HG03045 (cell line): ENCODE measurements at regions not wholly inside any gene's neighbourhood (a gene's known extent, or its start where the extent isn't known, plus 50 kb on each side); places are given as distances from the start of the nearest gene placed in this dataset.

ENCODE experiments used
- ATAC-seq: cut with Tn5 transposase; IDR thresholded peaks from one replicate; pipeline ENCODE4 v1.9.1; 2021; ENCODE audit warnings: mild to moderate bottlenecking, moderate library complexity; ENCODE audit not compliant: unreplicated experiment

DNA sequence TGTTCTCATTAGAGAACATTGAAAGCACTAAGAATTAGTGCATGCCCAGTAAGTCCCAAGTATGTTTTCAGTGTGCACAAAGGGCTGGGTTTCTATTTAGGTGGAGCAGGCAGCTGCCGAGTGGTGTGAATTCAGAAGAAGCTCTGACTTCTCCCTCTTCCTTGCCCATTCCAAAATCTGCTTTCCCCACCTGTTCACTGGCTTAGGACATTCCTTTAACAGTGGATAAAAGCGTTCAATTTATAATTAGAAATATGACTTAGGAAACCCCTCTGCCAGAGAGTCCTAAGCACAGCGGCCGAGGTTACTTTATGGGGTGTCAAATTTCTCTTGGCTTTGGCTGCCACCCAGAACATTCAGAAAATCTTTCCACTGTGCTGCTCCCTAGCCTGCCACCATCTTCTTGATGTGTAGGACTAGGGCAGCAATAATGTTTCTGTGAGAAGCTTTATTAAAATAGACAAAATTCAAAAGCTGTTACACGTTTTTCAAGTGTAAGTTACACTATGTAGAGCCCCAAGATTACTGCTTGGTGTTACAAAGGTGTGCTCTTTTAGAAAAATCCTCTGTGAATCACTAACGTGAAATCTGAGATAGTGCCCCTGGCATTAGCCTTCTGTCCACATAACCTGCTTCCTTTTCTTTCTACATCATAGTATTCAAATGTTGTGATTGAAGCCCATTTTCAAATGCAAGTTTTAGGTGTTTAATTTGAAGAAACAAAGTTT lies 191.6 kb upstream of the ANKRD50 start:
- ATAC-seq, result no peak

DNA sequence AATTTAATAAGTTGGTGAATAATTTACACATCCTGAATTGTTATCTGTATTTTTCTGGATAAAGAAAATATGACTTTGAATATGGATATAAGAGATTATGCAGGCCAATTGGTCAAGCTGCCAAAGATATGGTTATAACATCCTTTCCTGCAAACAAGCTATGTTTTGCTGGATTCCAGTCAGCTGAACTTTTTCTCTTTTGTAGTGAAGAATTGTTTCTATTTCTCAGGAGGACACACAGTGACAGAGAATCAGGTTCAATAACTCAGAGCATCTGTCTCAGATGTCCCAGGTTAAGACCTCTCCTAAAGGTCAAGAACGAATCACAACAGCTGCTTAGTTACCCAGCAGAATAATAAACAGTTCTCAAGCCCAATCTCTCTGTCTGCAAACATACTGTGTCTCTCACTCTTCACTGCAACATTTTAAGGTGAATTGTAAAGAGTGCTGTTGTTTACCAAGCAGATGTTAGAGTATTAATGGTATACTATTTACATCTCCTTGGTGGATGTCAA lies 189.5 kb upstream of the ANKRD50 start:
- no peak for ATAC-seq

DNA sequence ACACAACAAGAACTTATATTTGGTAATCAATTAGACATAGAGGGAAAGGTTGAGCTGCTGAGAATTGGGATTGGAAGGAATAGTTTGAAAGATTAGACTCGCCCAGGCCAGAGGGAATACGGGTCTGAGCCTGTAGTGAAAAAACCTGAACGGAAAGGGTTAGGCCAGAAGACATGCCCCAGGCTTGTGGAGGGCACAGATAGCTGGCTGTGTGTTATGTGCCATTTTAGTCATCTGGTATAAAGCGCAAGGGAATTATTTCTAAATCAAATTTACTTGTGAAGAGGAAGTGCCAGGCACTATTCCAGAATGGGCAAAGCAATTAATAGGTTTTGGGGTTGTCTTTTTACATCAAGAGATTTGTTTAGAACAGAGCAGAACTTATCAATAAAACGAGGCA lies 187.5 kb upstream of the ANKRD50 start:
- ATAC-seq, result no peak

DNA sequence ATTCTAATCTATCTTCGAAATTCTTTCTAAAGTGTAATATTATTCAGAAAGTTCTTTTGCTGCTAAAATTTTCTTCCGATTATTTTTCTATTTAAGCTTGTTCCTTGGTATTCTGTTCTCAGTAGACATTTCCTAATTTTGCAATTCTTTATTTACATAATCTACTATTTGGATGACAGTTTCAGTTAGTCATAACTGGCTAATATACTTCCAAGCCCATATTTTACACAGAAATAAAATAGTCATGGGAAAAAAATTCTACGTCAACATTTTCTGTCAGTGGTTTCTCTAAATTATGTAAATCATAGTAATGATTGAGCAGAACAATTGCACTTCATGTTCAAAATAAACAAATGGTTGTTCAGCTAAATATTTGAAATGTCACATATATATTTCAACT lies 178.0 kb upstream of the ANKRD50 start:
- ATAC-seq, result no peak

DNA sequence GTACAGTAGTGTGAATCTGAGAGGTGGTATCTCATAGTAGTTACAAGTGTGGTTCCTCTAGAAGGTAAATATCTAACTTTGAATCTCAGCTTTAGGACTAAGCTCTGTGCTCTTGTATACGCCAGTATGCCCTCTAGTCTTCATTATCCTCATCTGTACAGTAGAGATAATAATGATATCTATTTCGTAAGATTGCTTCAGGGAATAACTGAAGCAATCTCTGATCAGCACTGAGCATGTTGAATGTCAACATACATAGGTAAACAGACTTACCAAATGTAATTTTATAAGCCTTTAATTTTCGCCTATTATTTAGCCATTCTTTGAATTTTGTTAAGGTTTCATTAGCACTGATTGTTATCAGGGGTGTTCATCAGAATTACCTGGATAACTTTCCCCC lies 175.2 kb upstream of the ANKRD50 start:
- no peak for ATAC-seq

DNA sequence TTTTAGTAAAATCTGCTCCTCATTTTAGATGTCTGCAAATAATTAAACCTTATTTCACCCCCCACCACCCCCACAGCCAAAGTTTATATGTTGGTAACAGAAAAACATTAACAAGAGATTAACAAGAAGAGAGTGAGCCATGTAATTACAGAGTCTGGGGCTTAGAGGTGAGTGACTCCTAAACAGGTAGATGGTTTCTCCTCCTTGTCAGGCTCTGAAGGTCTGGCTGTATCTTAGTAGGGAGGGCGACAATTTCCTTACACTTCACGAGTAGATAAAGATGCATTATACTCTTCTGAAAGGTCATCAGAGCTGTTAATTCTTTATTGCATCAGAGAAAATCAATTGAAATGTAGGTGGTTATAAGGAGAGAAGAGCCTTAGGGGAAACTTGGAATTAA lies 171.8 kb upstream of the ANKRD50 start:
- ATAC-seq, result no peak

DNA sequence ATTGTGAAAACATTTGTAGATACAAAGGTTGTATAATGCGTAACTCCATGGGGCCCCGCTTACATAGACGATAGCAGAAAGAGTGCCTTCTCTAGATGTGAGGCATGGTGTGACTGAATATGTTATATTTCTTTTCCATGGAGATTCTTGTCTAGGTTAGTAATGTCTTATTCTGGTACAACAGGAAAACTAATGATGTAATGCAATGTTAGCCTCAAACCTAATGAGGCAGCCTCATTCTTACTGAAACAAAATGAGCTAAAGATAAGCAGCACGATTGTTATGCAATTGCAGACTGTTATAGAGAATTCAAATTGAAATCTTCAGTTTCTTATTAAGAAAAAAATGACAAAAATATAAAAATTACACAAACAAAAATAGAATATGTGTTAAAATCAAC lies 171.1 kb upstream of the ANKRD50 start:
- no peak for ATAC-seq

DNA sequence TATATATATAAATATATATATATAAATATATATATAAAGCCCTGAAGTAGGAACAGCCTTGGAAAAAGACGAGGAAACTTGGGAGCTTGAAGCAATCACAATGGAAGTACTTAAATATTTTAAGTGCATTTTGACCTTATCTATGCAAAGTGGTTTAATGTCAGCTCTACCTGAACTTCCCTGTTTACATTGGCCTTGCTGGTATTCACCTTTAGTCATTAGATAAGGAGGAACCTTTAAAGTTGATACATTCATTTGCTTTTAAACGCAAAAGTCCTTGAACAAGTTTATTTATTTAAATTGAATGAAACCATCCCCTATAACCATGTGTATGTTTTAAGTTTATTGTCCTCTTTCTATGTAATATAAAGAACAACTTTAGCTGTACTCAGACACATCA lies 166.7 kb upstream of the ANKRD50 start:
- ATAC-seq, result no peak

DNA sequence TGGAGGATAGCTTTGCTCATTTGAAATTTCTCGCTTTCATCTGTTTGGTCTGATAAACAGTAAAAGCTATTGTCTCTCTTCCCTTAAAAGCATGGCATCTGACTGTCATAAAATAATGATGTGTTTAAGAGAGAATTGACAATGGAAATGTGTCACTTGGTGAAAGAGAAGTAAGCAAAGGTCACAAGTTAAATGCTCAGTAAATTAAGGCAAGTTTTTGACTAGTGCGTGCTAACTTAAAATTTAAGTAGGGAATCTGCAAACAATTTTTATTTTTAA lies 161.6 kb upstream of the ANKRD50 start:
- ATAC-seq, result no peak

DNA sequence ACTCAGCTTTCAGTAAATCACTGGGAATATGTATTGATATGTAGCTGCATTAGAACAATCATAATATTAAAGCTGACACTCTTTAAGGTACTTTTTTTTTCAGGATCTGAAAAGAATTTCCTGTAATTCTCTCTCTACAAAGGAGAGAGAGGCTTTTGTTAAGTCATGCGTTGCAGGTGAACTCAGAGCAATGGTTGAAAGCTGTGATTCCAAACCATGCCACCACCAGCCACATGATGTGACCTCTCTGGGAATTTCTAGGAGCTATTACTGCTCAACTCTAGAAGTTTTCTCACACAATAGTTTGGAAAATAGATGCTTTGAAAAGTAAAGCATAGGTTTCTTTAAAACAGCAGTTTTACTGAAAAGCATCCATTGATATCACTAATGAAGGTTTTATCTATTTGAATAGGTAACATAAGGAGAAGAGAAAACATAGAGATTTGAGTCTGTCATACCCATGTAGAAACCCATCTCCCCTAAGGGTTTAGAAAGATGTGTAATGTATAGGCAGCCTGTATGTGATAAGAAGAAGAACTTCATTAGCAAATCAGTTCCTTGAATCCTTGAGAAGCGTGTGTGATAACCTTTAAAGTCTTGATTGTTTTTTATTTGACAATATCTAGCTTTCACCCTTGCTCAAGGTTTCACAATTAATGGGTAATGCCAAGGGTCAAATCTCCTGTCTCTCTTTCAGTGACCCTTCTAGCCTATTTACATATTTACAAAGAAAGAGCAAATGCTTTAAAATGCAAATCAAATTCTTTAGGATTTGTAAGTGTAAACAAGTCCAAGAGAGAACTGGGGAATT lies 161.0 kb upstream of the ANKRD50 start:
- no peak for ATAC-seq

DNA sequence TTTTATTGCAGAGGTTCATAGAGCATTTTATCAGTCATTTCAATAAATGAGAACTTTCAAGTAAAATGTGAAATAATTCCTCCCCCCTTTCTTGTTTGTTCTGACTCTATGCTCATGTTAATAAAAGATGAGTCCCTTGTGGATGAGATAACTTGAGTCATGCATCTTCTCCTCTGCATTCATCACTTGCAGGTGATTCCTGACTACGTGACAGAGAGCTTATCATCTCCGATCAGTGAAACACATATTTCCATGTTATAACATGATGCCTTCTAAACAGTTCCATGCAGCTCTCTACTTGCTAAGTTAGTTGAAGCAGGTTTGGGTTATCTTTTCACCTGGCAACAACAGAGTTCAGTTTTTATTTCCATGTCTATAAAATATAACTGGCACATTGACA lies 160.1 kb upstream of the ANKRD50 start:
- ATAC-seq, result no peak

DNA sequence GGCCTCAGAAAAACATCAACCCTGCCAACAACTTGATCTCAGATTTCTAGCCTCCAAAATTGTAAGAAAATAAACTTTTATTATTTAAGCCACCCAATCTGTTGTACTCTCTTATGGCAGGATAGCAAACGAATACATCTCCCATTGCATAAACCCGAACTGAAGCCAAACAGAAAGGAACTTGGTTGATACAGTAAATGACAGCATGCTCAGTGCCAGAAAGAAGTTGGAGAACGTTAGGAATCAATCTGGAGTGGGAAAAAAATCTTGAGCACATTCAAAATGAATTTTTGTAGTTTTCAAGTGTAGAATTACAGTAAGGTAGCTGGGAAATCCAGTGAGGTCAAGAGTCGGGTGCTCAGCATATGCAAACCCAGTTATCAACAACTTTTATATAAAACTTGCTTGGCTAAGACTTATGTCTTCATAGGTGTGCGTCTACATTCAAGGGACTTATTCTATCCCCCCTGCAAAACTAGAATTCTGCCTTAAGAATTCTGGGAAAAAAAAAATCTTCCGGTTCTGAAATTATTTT lies 157.5 kb upstream of the ANKRD50 start:
- ATAC-seq, result no peak

DNA sequence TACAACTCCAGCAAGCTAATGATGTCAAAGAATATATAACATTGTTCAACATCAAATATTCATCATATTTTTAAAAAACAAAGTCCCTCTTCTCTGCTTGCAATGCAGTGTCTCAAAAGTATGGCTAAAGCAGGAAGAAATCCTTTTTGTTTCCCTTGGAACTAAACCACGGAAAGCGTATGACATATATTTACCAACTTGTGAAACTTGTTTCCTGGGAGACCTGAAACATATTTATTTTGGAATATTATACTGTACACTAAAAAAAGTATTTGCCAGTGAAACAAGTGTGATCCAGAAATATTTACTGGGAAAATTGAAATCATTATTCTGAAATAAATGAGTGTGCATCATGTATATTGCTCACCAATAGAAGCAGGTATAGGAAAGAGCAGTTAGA lies 156.0 kb upstream of the ANKRD50 start:
- no peak for ATAC-seq

DNA sequence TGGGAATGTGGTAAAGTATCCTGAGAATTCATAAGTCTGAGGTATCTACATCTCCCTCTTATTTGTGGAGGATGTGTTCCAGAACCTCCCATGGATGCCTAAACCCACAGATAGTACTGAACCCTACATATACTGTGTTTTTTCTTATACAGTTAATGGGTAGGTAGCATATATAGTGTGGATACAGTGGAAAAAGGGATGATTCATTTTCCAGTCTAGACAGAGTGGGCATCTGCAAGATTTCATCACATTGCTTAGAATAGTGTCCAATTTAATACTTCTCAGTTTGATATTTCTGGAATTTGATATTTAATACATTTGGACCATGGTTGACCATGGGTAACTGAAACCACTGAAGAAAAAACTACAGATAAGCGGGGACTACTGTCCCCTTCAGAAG lies 155.0 kb upstream of the ANKRD50 start:
- no peak for ATAC-seq

DNA sequence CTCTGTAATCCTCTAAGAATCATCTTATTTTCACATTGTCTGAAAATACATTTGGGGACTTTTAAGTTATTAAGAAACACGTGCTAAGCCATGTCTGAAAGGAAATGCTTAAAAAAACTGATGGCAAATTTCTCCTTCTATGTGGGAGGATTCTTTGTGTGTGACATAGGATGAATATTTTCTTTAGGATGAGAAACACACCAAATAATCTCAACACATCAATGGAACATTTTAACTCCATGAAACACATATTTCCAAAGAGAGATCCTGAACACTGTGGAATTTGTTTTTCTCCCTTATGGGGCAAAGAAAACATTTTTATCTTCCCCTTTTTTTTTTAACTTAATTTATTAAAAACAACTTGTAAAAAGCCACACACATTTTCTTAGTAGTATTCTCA lies 153.8 kb upstream of the ANKRD50 start:
- no peak for ATAC-seq

DNA sequence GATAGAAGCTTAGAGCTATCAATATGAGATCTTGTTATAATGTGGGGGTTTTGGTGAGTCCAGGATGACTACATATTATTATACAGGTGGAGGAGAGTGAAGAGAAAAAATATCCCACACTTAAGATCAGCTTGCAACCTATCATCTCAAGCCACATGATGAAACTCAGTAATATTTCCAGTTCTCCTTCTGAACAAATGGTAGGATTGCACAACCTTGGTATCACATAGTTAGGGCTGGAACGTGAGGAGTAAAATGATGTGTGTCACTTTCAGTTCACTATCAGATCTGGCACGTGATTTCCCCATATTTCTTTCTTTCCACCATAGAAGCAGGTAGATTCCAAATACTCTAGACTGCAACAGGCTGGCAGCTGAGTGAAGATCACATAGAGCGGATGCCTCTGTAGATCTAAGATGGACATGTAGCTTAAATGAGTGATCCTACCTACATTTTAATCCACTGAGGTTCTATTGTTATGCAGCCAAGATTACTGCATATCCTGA lies 150.6 kb upstream of the ANKRD50 start:
- ATAC-seq, result no peak

DNA sequence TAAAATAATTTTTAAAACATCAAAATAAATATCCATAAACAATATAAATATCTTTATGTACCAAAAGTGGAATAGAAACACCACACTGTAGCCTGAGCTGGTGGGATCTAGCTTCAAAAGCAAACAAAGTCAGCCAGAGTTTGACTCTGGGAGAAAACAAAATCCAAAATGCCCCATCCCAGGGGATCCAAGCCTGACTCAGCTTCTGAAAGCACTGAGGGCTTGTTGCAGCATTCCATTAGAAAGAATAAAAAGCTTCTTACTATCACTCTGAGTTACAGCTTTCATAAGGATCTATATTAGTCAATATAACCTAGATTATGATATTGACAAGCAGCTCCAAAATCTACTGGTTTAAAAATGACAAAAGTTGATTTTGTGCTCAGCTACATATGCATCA lies 149.7 kb upstream of the ANKRD50 start:
- ATAC-seq, result no peak

DNA sequence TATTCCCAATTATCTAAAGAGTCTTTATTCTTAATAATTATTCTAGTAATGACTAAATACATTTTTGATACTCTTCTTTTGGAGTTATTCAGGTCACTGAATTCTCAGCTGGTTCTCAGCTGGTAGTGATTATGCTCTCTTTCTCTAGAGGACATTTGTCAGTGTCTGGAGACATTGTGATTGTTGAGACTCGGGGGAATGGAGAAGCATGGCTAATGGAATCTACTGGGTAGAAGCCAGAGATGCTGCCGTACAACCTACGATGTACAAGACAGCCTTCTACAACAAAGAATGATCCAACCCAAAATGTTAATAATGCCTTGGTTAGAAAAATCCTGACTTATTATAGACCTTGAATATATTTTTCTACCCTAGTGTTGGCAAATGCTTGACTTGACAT lies 149.2 kb upstream of the ANKRD50 start:
- no peak for ATAC-seq

DNA sequence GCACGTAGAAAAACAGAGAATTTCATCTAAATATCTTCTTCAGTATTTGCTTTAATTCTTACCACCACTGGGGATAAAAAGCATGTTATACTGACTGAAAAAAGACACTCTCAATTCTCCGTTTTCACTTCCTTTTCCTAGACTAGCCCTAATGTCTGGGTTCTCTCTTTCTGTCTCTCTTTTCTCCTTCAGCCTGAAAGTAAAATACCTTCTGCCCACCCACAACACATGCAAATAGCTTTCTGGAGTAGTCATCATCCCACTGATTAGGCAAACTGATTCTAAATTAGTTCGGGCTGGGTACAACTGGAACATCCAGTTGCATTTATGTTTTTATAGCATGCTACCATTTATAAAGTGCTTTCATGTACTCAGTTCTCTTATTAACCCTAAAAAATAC lies 142.4 kb upstream of the ANKRD50 start:
- no peak for ATAC-seq

DNA sequence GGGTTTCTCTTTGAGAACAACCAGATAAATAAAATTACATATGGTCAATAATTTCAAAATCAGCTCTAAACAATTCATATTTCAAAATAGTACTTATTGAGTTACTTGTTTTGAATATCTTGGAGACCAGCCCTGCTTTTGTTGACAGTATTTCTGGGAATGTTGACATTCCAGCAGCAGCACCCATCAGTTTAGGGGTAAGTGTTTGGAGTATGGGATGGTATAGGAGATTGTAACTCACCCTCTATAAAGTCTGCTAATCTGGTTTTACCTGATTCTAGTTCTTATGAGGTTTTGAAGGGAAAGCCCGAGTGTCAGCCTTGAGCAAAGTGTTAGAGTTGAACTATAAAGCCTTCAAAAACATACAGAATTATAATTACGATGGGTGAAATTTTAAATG lies 139.2 kb upstream of the ANKRD50 start:
- ATAC-seq, result no peak

DNA sequence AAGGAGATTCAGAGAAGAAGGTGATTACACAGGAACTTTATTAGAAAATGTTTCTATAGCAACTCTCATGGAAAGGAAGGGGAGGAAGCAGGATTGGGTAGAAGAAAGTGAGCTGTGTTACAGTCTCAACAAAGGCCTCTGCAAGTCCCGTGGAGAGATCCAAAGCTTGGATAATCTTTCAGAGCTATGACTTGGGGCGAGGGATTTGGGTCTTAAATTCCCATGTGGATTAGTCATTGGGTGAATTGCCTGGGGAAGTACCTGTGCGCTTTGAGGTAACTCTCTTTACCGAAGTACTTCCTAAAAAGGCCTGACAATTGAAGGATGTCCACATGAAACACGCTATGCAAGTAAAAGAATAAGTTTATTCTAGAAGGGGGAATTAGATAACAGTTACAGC lies 133.8 kb upstream of the ANKRD50 start:
- no peak for ATAC-seq

DNA sequence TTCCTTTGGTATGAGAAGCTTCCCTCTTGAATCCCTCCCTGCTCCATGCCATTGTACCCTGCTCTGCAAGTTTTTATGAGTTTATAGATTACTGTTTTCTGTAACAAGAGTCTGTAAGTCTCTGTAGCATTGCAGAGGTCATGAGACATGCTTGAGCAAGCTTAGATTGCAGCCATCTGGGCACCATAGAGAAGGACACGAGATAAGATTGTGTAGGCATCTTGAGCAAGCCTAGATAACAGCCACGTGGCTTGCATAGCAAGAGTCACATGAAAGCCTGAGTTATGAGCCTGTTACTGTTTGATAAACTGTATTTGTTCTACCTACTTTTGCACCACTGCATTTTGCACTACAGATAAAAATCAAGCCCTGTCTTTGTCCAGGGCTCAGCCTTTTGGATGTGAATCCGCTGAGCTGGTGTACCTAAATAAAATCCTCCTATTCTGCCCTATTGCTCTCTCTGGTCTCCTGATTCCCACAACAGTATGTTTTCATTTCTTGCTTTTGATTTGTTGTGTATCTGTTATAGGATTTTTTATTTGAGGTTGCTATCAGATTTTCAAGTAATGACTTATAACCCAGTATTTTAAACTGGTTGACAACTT lies 127.4 kb upstream of the ANKRD50 start:
- ATAC-seq, result no peak
